ENCODE measurements at regions not wholly inside any gene's neighbourhood (a gene's known extent, or its start where the extent isn't known, plus 50 kb on each side); places are given as distances from the start of the nearest gene placed in this dataset.

- no peak for DNase-seq
These were observed 495.4 kb downstream of the CDH26 start for GRCh38 chr20:60453388-60454246.

GRCh38 chr20:60454491-60454890 is 496.3 kb downstream of the CDH26 start:
- no peak for DNase-seq

DNA sequence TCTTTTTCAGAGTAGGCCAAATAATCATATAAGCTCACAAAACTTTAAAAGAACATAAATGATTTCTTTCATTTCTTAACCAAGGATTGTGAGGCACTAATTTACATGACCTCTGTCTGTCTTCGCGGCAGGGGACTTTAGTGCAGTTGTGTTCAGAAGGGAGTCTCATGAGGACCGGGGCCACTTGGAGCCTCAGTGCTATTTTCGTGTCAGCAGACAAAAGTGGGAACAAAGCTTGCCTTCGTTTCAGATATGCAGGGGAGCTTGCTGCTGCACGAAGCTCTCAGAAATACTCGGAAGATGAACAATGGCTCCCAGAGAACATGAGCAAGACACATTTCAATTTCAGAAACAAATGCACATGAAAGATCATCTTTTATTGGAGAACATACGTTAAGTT is 497.0 kb downstream of the CDH26 start:
- DNase-seq, result no peak

DNA sequence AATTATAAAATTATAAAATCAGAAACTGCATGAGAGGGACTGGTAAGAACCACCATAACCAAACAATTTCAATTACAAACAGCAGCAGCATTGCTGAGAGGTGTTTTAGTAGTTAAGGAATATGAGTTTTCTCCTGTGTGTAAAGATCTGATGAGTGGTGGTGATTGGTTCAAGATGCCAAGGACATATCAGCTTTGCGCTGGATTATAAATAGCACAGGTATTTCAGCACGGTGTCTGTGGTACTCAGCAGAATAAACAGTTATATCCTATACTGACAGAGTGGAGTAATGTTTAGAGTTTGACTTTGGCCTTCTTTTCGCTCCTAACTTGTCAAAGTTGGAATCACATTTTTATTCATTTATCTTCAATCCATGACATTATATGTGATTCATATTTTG is 501.0 kb downstream of the CDH26 start:
- DNase-seq, result no peak

DNA sequence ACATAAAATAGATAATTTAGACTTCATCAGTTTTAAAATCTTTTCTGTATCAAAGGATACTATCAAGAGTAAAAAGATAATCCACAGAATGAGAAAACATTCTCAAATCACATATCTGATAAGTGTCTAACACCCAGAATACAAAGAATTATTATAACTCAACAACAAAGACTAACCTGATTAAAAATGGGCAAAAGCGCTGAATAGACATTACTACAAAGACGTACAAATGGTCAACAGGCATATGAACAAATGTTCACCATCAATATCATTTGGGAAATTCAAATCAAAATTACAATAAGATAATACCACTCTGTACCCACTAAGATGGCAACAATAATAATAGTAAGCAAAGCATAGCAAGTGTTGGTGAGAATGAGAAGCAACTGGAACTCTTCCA is 503.8 kb downstream of the CDH26 start:
- no peak for DNase-seq

DNA sequence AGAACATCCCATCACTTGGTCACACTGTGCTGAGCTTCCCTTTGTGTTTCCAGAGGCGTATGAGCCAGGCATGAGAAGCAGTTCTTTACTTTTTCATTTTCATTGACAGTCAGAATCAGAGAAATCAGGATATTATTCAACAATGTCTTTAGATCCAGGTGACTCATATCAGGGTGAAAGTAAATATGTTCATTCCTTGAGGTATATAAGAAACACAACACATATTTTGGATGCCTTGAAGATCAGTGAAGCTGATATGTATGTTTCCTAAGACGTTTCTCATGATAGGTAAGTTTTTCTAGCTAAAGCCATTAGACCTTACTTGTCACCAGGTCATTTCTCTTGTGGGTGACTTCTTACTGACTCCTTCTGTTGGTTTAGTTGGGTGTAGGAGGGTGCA is 505.6 kb downstream of the CDH26 start:
- no peak for DNase-seq

DNA sequence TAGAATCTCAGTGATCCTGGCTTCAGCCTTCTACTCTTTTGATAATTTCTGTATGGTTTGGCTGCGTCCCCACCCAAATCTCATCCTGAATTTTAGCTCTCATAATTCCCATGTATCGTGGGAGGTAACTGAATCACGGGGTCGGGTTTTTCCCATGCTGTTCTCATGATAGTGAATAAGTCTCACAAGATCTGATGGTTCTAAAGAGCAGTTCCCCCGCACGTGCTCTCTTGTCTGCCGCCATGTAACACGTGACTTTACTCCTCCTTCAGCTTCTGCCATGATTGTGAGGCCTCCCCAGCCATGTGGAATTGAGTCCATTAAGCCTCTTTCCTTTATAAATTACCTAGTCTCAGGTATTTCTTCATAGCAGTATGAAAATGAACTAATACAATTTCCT is 507.2 kb downstream of the CDH26 start:
- no peak for DNase-seq

- no peak for DNase-seq
These were observed 507.9 kb downstream of the CDH26 start for GRCh38 chr20:60465993-60466686.

GRCh38 chr20:60466687-60467022 is 508.4 kb downstream of the CDH26 start:
- DNase-seq, result no peak

DNA sequence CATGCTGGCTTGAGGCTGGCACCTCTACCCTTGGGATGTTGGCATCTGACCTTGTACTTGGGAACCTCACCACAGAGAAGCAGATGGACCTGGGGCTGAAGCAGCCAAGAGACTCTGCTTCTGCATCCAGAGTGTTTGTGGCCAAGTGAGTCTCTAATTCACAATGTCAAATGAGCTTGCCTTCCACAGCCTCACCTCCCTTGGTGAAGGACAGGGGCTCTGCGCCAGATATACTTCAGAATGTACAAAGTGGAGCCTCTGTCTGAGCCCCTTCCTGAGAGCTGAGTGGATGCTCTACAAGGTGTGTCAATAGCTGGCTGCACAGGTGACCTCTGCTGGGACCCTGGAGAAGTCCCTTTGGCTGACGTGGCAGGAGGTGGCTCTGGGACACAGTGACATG is 508.9 kb downstream of the CDH26 start:
- DNase-seq, result no peak

DNA sequence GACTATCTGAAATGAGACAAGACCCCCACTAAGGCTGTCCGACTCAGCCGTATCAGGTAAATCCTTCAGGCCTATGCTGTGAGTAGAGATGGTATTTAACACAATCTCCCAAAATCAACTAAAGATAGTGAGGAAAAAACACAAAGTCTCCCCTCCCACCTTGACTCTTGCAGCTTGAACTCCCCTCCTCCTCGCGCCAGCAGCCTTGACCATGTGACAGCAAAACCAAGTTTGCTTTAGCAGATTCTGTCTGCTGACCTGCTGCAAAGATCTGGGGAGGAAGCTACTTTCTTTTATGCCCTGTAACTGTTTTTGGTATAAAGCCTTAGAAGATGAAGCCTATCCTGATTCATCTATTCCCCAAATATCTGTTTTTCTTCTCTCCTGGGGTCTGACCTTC is 509.5 kb downstream of the CDH26 start:
- no peak for DNase-seq

DNA sequence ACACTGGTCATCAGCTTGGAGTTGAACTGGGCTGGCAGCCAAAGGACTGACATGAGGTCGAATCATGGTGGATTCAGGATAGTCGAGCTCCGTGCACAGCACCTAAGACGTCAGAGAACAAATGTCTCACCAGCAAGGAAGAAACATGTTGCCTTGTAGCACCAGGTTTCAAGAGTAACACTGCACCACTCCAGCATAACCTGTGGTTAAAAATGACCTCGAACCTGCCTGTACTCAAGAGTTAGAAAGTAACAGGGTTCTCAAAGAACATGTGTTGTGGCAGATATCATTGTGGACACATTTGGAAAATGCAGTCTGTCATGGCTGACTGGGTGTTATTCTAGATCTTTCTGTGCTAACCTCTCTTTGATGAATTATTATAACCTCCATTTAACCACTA is 511.6 kb downstream of the CDH26 start:
- DNase-seq, result no peak

DNA sequence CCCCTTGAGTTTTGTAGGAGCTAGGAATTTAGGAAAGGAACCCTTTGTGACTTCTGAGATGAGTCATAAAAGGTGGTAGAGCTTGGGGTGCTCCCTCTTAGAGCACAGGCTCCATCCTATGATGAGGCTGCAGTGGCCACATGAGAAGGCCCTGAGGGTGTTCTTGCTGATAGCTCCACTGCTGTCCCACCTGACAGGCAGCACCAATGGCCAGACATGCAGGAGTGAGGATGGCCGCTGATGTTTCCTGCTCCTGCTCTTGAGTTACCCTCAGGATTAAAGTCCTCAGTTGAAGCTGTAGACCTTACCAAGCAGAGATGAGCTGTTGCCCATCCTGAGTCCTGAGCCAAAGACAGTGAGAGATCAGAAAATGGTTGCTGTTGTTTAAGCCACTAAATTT is 512.1 kb downstream of the CDH26 start:
- DNase-seq, result no peak

GRCh38 chr20:60473211-60473610 is 515.0 kb downstream of the CDH26 start:
- no peak for DNase-seq

DNA sequence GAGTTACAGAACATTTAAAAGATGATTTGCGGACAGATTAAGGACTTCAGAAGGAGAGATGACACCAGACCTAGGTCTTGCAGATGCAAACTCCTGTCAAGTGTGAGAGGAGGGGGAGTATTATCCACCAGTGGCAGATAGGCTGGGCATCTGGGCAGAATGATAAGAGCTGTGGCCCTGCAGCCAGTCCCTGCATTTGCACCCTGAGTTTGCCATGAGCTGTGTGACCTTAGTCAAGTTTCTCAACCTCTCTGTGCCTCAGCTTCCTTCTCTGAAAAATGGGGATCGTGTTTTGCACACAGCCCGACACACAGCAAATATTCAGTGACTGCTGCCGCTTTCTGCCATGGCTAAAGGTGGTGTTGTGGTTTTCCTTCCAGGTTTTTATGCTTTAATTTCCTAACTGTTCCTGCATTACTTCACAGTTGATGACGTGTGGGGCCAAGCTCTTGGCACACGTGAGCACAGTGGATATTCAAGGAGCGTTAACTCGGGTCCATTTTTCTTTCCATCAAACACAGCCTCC is 516.2 kb downstream of the CDH26 start:
- no peak for DNase-seq

- DNase-seq, result no peak
These were observed 517.8 kb downstream of the CDH26 start for GRCh38 chr20:60476045-60476444.

GRCh38 chr20:60477958-60478357 is 519.7 kb downstream of the CDH26 start:
- DNase-seq, result no peak

DNA sequence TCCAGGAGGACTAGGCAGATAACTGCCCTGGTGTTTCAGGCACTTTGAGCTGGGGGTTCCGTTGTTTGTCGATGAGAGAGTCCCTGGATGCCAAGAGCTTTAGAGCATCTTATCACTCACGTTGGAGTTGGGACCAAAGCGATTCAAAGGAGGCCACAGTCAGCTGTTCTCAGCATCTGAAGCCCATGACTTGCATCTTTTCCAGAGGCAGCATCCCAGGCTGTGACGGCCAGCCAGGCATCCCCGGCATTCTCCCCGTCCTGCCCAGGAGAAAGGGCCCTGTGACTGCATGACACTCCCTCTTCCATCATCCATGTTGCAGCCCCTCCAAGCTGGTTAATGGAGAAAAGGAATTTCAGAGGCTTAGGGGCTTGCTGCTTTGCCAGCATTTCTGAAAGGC is 520.3 kb downstream of the CDH26 start:
- no peak for DNase-seq

- DNase-seq, result no peak
These were observed 522.9 kb downstream of the CDH26 start for GRCh38 chr20:60480950-60481742.

- DNase-seq, result no peak
These were observed 523.5 kb downstream of the CDH26 start for GRCh38 chr20:60481743-60482133.

- no peak for DNase-seq
These were observed 524.2 kb downstream of the CDH26 start for GRCh38 chr20:60482221-60483008.

DNA sequence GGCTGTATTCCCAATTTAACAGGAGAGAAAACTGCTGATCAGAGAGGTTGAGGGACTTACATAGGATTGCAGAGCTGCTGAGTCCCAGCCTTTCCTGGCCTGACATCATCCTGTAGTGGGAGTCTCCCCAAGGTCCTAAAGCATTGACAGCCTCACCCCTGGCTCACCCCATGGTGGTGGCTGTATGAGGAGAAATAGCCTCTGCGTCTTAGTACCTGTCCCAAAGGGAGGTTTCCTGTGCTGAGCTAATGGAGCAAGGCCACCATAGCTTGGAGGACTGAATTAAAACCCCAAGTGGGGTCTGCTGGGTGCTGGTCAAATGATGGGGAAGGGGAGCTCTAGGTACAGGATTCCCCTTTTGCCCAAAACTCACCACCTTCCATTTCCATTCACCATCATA is 525.1 kb downstream of the CDH26 start:
- no peak for DNase-seq

- no peak for DNase-seq
These were observed 526.1 kb downstream of the CDH26 start for GRCh38 chr20:60484316-60484715.
